NCI-H526 treated with DMSO at 0.1 percent for 48 hours (cell line): ENCODE measurements at regions not wholly inside any gene's neighbourhood (a gene's known extent, or its start where the extent isn't known, plus 50 kb on each side); places are given as distances from the start of the nearest gene placed in this dataset.

Experiments
- DNase-seq: peaks from one replicate; lab custom pipeline; 2025; lab: John Stamatoyannopoulos, UW

DNA sequence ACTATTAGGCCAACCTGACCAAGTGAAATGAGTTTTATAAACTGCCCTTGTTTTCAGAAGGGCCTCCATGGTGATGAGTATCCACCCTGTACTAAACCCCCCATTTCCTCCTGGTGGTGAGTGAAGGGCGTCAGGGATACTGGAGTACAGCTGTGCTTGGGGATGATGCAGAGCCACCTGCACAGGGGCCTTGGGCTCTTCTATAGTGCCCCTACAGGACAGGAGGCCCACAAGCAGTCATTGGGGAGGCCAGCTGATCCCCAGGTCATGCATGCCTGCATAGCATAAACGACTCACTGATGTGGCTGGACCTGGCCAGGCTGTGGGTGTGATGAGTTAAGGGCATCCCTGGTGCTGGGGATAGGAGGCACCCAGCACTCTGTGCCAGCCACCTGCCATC lies 114.1 kb upstream of the CELF2 start:
- DNase-seq: no peak

DNA sequence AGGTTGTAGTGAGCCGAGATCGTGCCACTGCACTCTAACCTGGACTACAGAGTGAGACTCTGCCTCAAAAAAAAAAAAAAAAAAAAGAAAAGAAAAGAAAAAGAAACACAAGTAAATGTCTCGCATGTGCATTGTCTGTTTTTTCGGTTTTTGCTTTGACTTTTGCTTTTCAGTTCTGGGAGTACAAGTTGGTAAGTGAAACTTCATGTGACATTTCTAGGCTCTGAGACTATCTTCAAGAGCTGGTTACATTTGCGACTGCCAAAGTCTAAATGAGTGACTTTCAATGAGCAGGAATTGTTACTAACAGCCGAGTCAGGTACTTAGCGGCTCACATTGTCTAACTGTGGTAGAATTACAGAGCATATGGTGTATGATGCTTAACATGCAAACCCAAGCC lies 107.0 kb upstream of the CELF2 start:
- no peak for DNase-seq

DNA sequence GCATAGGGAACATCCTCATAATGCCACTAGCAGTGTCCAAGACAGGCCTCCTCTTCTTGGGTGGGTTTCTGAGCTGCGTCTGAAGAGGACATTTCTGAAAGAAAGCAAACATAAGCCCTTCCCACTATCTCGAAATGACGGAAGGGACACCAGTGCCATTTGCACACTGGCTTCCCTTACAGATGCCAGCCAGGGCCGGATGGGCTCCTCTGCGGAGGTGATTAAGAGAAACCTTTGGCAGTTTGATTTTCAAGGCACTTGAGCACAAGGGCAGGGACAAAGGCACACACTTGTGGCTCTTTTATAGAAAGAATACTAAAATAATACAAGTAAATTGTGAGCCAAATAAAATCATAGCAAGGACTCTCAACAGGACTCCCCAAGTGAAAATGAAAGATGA lies 106.6 kb upstream of the CELF2 start:
- no peak for DNase-seq

DNA sequence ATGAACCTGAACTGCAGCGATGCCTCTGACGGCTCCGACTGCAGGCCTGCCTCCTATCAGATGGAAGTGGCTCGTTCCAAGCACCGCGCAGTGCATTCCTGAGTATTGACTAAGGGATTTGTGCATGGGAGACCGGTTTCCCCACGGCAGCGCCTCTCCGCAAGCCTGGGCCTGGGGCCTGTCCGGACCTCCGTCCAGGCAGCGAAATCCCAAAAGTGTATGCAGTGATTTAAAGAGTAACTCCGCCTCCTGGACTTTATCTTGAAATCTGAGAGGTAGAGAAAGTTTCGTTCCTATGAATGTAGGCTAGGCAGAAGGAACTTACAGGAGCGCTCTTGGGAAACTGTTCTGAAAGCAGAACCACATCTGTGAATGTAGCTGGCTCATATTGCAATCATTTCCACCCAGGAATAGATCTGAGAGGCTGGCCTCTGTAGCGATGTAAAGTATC lies 106.2 kb upstream of the CELF2 start:
- no peak for DNase-seq

DNA sequence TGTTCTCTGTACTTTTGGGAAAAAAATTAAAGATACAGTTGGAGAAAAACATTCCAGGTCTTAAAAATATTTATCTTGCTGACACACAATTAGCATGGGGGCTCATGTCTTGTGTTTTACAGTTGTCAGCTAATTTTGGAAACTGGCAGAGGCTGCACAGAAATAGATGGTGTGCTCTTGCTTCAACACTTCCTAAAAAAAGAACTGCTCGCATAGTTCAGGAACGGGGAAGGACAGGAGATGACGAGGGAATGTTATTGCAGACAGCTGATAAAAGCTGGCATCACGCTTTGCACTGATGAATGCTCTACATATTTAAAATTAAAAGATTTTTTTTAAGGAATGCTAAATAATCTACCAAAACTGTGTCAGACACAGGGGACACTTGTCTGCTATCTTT lies 103.5 kb upstream of the CELF2 start:
- no peak for DNase-seq

DNA sequence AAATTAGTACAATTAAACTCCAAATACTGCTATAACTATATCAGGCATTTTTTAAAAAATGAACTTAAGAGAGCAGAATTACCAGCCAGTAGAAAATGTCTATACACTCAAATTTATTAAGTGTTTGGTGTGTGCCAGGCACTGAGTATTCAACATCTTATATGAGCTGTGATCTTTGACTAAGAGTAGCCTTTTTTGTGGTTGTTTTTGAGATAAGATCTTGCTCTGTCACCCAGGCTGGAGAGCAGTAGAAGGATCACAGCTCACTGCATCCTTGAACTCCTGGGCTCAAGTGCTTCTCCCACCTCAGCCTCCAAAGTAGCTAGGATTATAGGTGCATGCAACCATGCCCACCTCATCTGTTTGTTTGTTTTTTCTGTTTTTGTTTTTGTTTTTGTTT lies 102.5 kb upstream of the CELF2 start:
- DNase-seq: no peak

DNA sequence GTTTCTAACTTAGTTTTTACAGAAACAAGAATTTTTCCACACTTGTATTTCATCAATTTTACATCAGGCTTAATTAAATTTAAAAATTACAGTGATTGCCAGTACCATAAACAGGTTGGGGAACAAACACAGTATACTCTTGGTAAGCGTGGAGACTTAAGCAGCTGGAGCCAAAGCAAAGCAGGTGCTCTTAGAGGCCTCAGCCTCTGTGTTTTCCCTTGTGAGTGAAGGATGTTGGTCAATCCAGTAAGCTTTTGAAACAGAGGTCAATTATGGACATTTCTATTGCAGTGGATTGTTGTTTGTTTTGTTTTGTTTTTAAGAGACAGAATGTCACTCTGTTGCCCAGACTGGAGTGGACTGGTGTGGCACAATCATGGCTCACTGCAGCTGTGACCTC lies 100.6 kb upstream of the CELF2 start:
- no peak for DNase-seq

DNA sequence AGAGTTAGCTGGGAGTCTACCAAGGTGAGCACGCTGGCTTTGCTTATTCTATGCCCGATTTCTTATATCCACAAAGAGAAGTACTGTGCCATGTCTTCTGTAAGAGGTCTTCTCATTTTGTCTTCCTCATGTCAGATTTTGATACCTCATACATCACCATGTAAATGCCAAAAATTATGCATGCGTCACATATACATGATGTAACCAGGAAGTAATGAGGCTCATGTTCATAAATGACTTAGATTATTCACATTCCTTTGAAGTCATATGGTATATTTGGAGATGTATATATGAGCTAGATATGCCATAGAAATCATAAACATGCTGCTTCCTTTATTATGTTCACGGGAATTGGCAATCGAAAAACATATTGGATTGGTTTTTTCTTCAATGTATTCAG lies 97.7 kb upstream of the CELF2 start:
- no peak for DNase-seq

DNA sequence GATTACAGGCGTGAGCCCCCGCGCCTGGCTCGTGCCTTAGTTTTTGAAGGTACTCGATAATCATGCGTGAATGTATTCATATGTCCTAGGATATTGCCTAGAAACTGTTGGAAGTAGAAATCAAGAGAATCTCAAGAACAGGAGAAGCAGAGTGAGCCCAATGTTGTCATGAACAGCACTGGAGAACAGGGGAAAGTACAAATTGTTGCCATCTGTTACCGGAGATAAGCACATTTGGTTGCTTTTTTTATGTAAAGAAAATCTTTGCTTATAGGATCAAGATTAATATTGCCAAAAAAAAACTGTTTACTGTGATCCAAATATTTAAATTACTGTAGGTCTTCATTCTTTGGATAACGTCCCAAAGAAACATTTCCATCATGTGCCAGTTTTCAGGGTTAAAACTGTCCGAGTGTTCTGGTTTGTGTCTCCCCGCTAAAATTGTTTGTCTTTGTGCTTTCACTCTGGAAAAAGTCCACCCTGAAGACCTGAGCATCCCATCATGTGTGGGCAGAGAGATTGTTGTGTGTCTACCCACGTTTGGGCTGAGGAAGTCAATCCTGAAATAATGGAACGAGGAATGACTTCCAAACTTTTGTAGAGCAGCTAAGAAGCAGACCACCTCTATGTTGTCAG lies 95.7 kb upstream of the CELF2 start:
- no peak for DNase-seq

DNA sequence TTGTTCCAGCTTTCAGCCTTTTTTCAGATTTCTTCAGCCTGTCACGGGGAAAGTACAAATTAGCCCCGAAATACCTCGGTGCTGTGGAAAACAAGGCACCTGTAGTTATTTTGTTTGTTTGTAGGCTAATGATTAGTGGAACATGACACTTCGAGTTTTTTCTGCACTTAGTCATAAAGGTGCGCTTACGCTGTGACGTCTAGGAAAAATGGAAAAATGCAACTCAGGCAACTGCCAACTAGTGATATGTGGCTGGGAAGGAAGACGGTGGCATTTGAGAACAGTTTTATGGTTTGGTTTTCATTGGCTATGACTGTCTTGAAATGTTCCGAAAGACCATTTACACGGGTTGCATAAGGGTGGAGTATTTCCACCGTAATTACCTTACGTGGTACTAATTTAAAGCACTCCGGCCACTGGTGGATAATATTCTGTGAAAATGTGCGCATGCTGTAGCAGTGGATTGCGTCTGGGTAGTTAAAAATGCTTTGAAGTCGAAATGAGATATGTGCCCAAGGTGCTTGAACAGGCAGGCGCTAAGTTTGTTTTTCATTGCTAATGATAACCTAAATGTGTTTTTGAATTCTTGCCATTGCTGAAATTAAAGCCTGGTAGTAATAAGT lies 94.5 kb upstream of the CELF2 start:
- no peak for DNase-seq

DNA sequence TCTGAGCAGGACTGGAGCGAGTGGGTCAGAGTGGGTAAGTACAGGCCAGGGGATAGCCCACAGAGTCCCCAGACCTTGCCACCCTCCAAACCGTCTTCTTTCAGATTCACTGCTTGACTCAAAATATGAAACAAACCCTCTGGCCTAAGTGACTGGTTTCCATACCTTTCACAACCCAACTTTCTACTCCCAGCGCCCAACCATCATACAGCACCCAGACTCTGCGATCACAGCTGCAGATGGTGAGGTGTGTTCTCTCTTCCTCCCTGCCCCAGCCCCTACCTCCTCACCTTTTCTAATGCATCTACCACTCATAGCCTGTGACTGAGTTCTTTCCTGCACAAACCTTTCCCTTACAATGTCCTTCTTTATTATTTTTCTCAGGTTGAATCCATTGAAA lies 92.0 kb upstream of the CELF2 start:
- DNase-seq: no peak

DNA sequence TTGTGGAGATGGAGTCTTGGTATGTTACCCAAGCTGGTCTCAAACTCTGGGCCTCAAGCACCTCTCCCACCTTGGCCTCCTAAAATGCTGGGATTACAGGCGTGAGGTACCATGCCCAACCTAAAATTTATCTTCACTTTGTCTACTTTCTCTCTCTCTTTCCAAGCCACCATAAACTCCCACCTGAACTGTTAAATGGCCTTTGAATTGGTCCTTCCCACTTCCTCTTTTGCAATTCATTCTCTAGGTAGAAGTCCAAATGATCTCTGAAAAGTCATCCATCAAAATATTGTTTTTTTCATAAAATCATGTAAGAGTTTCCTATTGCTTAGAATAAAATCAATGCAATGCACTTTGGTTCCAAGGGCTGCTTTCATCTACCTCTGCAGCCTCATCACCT lies 90.1 kb upstream of the CELF2 start:
- no peak for DNase-seq

DNA sequence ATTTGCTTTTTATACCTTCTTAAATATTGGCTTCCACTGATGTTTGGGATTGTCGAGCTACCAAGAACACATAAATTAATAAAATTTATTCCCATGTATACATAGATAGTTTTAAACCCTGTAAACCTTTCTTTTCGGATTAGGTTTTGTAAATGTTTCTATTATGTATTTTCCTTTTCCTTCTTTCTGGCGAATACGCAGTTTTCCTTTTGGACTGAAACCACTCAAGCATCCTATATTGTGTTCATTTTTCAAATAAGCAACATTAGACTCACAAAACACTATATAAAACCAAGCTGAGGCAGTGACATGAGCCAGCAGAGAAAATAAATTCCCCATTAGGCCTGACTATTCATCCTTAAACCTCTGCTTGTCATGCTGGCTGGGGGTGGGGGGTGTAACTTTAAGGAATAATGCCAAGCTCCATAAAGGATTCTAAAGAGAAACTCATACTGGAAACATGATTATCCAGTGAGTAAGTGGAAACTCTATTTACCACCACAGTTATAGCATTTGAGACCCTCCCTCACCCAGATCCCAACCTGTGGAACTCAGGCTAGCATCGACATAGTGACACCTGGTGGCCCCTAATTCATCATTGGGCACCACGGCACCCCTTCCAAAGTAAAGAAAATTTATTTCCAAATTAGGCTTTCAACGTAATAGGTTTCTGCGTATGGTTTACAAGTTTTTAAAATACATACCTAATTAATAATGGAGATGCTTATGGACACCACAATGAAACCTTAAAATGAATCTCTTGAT lies 86.5 kb upstream of the CELF2 start:
- DNase-seq: no peak

DNA sequence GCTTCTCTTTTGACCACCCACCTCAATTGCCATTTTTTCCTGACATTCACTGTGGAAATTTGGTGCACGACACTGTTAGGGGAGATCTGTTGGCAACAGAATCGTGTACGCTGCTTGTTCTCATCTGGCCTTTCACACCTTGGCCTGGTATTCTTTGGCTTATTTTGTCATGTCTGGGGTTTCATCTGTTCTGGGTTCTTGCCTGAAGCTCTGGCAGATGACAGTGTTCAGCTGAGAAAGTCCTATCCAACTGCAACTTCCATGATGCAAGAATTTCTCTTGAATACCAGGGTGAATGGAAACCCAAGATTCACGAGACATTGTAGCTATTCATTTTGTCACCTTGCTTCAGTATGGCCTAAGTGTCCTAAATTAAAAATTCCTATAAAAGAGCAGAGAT lies 82.6 kb upstream of the CELF2 start:
- no peak for DNase-seq

DNA sequence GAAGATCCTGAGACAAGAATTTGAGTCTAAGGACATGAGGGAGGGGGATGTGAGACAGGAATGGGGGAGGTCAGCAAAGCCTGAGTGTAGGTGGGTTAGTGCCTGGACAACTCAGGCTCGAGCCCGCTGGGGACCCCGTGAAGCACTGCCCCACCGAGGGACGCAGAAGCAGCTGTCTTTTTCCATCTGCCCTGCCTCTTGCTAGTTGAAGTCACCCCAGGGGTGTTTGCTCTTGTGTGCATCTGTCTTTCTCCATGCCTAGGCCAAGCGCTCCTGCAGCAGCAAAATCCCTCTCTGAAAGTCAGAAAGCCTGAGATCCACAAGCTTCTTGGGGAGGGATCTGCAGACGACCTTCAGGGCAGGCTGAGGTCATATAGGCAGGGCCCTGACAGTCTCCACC lies 79.0 kb upstream of the CELF2 start:
- no peak for DNase-seq

DNA sequence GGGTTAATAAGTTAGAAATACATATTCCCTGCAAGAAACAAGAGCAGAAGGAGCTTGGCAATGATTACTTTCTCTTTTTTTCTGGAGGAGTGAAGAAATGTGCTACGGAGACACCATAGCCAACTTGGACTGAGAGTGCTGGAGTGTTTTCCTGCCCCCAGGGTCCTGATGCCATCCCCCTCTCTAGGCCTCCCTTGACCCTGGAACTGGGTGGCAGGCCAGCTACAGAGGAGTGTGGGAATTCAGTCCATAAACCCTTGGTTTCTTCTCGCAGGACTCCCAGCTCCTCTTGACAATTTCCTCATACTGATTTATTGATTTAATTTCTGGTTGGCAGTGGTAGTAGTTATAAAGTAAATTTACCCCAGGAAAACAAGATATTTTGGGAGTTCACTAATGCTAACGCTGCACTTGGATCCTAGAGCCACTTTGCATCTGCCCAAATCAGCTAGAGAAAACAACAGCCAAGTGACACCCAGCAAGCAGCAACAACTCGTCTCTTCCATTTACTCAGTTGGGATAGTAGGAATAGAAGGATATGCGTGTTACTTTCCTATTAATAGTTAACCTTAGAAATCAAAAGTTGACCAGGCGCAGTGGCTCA lies 76.4 kb upstream of the CELF2 start:
- DNase-seq: no peak

DNA sequence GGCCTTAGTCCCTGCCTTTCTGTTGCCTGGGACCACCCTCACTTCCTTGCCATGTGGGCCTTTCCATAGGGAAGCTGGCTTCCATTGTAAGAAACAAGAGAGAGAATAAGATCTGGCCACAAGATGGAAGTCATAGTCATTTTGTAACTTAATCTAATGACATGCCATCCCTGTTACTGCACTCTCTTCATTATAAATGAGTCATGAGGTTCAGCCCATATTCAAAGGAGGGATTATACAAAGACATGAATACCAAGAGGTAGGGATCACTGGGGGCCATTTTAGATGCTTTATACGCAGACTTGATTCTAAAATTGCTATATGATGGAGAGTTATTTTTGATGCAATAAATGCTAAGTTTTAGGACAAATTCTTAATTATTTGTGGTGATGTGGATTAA lies 75.2 kb upstream of the CELF2 start:
- no peak for DNase-seq

DNA sequence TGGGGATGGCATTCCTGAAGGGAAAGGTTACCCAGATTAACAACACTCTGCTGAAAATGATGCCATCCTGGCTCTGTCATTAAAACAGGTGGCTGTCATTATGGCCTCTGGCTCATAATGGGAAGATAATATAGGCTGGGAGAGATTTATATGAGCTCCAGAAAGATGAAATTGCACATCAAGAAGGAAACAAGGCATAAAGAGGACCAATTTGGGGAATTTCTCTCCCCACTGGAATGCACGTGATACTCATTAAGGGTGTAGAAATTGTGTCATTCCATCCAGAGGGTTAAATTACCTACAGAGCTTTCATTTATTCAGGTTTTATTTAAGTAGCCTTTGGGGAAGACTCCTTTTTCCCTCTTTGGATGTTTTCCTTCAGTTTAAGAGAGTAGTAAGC lies 71.6 kb upstream of the CELF2 start:
- no peak for DNase-seq

DNA sequence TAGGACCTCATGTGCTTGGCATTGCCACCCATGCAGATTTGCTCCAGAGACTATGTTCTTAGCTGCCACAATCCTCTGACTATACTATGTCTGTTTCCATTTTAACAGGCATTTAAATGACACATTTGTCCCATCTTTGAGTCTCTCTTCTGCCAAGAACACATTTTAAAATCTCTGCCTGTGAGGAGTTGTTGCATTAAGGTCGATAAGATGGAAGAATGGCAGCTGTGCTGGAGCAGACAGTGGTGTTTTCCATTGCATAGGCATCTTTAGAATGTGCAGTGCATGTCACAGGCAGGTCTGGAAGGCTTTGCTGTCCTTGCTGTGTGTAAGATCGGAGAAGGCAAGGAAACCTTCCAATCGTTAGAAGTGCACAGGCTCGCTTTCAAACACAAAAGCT lies 70.9 kb upstream of the CELF2 start:
- no peak for DNase-seq

DNA sequence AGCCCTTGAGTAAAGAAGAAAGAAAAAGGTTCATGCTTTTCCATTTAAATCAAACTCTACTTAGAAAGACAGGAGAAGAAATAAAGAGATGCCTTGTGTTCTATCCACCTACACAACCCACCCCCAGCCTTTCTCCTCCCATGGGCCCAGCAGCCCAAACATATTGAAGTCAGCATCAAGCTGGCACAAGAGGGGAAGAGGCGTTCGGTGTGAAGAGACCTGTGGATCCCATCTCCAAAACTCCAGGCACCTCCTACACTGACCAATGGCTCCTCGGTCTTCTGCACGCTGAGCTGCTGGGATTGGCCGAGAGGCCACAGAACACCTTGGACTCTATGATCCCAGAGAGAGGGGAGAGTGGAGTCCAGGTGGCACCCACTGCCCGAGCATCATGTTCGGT lies 66.0 kb upstream of the CELF2 start:
- no peak for DNase-seq

DNA sequence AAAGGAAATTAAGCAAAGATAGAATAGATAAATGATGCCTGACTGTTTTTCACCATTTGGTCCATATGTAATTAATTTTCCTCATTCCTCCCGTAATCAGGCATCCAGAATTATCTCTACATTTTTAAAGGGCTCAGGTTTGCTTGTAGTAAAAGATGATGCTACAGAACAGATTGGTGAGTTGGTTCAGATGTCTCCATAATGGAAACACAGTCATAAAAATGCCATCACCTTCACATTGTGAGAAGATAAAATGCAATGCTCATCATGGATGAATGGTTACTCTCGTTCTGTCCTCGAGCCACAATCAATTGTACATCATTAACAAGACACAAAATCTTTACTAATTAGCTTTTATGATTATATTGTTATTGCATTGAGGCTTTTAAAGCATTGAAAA lies 64.9 kb upstream of the CELF2 start:
- DNase-seq: no peak

DNA sequence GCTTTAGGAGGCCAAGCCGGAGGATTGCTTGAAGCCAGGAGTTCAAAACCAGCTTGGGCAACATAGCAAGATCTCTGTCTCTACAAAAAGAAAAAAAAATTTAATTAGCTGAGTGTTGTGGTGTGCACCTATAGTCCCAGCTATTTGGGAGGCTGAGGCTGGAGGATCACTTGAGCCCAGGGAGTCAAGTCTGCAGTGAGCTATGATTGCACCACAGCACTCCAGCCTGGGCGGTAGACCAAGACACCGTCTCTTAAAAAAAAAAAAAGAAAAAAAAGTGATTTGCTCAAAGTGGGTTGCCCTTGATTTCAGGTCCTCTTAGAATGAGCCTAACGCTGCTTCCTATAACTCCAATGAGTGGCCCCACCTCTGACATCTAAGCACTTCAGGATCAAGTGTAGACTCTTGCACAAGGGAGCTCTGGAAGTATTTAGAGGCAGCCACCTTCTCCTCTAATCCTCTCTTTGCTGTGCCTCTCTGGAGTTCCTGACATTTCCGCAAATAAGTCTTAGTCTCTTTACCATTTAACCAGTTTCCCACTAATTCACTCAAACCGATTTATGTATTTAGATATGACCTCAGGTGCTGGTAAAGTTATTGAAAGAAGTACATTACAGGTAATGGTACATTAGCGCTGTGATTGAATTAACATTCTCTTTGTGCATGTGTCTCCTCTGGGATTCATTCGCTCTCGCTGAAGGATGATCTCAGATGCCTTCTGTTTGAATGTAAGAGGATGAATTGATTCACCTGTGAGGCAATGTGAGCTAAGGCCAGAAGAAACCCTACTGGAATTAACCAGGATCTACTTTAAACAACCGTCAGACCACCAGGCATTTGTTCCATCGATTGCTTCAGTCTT lies 60.8 kb upstream of the CELF2 start:
- DNase-seq: no peak
